ENCODE measurements at regions not wholly inside any gene's neighbourhood (a gene's known extent, or its start where the extent isn't known, plus 50 kb on each side); places are given as distances from the start of the nearest gene placed in this dataset.

- Histone ChIP-seq H3K36me3 (no peaks in the 10 kb centered on the region), H3K4me1 (no peaks in the 10 kb centered on the region), H3K27ac (no peak overlapping the region), H3K27me3 (no peaks in the 10 kb centered on the region), H3K4me3 (no peak overlapping the region), H3K9me3 (peaks cover 0 to 8% (median 0%) of the 10 kb centered on the region in 4 donors)
- DNase-seq (no peak), ATAC-seq (no peak)
- TF ChIP-seq CTCF (IDR thresholded peaks at IDR 0.05) (no peak), POLR2A (IDR thresholded peaks at IDR 0.05) (no peak)
- 45% methylated on average over 2 of the region's 2 CpGs for WGBS (ENCODE audit: insufficient coverage, low coverage, low lambda C conversion rate, missing lambda C conversion rate)
- intact Hi-C loops (cut with DNase I) = no loop called here
Observed at GRCh38 chr6:85983032-85983659, 340.5 kb upstream of the SYNCRIP start.

DNA sequence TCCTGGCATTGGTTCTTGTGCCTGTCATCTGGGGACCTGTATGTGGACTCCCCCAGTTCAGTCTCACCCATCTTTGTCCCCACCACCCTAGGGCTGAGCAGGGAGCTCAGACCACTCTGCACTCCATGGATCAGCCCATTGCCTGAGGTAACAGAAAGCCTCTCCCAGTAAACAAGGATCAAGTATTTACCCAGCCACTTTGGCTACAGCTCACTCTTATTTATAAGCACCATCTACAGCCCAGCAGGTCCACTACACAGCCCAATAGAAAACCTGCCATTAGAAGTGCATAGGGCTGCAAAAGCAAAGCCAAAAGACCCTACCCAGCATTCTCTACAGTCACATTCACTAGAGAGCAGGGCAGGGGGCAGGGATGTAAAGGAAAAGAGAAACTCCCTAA is 335.0 kb upstream of the SYNCRIP start:
- H3K4me3 ChIP-seq = no peak overlapping the region
- TF ChIP-seq POLR2A (IDR thresholded peaks at IDR 0.05) (no peak), CTCF (IDR thresholded peaks at IDR 0.05) (no peak)
- no peaks in the 10 kb centered on the region for H3K36me3 ChIP-seq
- ATAC-seq (no peak), DNase-seq (no peak)
- H3K27ac ChIP-seq = no peak overlapping the region
- no peaks in the 10 kb centered on the region for H3K4me1 ChIP-seq
- H3K9me3 ChIP-seq = no peaks in the 10 kb centered on the region
- intact Hi-C loops (cut with DNase I) = no loop called here
- no peaks in the 10 kb centered on the region for H3K27me3 ChIP-seq

DNA sequence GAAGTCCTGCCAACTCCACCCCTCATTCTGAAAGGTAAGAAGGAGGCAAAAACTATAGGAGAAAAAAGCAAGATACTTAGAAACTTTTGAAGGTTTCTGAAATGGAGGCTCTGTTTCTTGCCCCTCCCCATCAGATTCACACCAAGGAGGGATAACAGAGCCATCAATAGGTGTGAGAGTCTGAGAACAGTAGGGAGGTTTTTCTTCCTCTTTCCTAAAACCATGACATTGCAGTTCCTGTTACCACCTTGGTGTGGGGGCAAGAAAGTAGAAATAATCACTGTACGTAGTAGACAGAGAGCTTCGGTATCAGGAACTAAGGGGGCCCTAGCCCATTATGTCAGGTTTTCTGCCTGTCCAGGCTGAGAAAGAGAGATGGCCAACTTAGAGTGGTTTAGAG is 333.3 kb upstream of the SYNCRIP start:
- Histone ChIP-seq H3K4me3 (no peak overlapping the region), H3K4me1 (no peaks in the 10 kb centered on the region), H3K27ac (no peak overlapping the region), H3K27me3 (no peaks in the 10 kb centered on the region), H3K9me3 (no peaks in the 10 kb centered on the region), H3K36me3 (no peaks in the 10 kb centered on the region)
- no peak for DNase-seq
- ATAC-seq = no peak
- TF ChIP-seq POLR2A (IDR thresholded peaks at IDR 0.05) = no peak
- intact Hi-C loops (cut with DNase I) = no loop called here
- 77% methylated on average over 2 of the region's 2 CpGs for whole genome bisulfite sequencing (ENCODE audit: insufficient coverage, low coverage, low lambda C conversion rate, missing lambda C conversion rate)

DNA sequence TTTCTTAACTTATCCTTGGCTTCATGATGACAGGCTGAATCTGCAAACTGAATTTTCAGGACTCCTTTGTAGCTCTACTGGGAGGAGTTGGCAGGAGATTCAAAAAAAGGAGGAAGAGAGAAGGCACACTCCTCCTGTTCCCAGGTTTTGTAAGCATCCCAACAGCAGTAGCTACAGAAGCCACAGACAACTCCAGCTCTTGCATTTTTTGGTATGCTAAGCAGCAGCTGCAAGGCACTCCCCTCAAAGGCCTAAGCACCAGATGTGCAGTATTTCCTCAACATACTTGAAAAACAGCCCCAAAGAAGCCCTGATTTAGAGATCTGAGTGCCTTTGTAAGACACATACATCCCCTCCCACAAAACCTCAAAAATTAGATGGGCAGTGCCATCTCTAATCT is 328.6 kb upstream of the SYNCRIP start:
- intact Hi-C loops (cut with DNase I) = no loop called here
- Histone ChIP-seq H3K27ac (no peak overlapping the region), H3K4me3 (no peak overlapping the region), H3K36me3 (no peaks in the 10 kb centered on the region), H3K27me3 (no peaks in the 10 kb centered on the region), H3K9me3 (no peaks in the 10 kb centered on the region), H3K4me1 (no peaks in the 10 kb centered on the region)
- no peak for ATAC-seq
- no peak for DNase-seq
- no peak for TF ChIP-seq POLR2A (IDR thresholded peaks at IDR 0.05)
- TF ChIP-seq CTCF (IDR thresholded peaks at IDR 0.05) = no peak

DNA sequence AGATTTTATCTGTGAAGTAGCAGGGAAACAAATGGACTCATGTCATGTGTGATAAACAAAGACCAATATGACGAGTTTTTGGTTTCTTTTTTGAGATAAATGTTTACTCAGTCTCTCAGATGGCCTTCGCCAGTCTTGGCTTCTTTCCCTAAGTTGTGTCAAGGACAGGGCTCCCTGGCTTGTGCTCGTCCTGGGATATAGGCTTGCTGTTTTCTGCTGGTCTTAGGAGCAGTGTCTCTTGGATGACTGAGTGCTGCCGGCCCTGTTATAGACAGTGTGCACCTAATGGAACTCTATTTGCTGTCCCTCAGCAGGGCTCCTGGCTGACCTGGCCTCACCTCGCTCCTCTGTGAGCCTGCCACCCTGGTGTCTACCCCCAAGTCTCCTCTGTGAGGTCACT is 324.1 kb upstream of the SYNCRIP start:
- no peaks in the 10 kb centered on the region for H3K4me1 ChIP-seq
- intact Hi-C loops (cut with DNase I) = no loop called here
- H3K9me3 ChIP-seq = no peaks in the 10 kb centered on the region
- TF ChIP-seq CTCF (IDR thresholded peaks at IDR 0.05) (no peak), POLR2A (IDR thresholded peaks at IDR 0.05) (no peak)
- DNase-seq (no peak), ATAC-seq (peak; percentile 63 to 80 (median 75))
- H3K27ac ChIP-seq = no peak overlapping the region
- H3K27me3 ChIP-seq = no peaks in the 10 kb centered on the region
- 25% methylated on average over 4 of the region's 5 CpGs for WGBS (ENCODE audit: insufficient coverage, low coverage, low lambda C conversion rate, missing lambda C conversion rate)
- no peak overlapping the region for H3K4me3 ChIP-seq
- no peaks in the 10 kb centered on the region for H3K36me3 ChIP-seq

All from right lobe of liver (tissue), 6 donors.